B cell (primary cell): ENCODE measurements at regions not wholly inside any gene's neighbourhood (a gene's known extent, or its start where the extent isn't known, plus 50 kb on each side); places are given as distances from the start of the nearest gene placed in this dataset.

Source experiments
- ATAC-seq: fragments of 200-7000 bp; cut with Tn5 transposase; one replicate; pipeline ENCODE4 v1.10.0; 2021; ENCODE audit warnings: low read depth, mild to moderate bottlenecking, moderate number of reproducible peaks, moderate library complexity
- CTCF ChIA-PET: fragments of 350-600 bp; sonication (Branson Sonifier 250); formaldehyde crosslinking; loops from one replicate; lab custom pipeline; 2021; ENCODE audit warnings: antibody characterized with exemption, inconsistent platforms; lab: Charles Lee
- POLR2A ChIA-PET: fragments of 350-600 bp; sonication (Branson Sonifier 250); formaldehyde crosslinking; loops from one replicate; lab custom pipeline; 2021; ENCODE audit warnings: antibody characterized with exemption; lab: Charles Lee
- DNase-seq: peaks from one replicate; pipeline ENCODE4 v3.0.0; 2013
- H2AFZ ChIP-seq: 2 replicates; pipeline ENCODE4 v1.6.1; 2012; ENCODE audit warnings: mild to moderate bottlenecking, low read depth, low read length; ENCODE audit not compliant: insufficient read depth, poor library complexity, severe bottlenecking
- H3K27ac ChIP-seq, 2 donors: 1 replicate in 1 of 2; 2 replicates in 1 of 2; pipeline ENCODE4 v1.5.1; 2012 to 2013; ENCODE audit warnings: low read length in 2 of 2, mild to moderate bottlenecking in 2 of 2, moderate library complexity in 1 of 2
- H3K27me3 ChIP-seq, 4 experiments: fragments of 200-600 bp in 1 of 4; sonication (generic) in 1 of 4; replicated peaks in 1 of 4; 1 replicate in 2 of 4; 2 replicates in 2 of 4; pipeline versions ENCODE4 v1.6.1 to v1.7.0; 2013 to 2016; ENCODE audit warnings: low read length in 3 of 4, mild to moderate bottlenecking in 2 of 4, mixed read lengths in 1 of 4, moderate library complexity in 1 of 4; ENCODE audit not compliant: insufficient read depth in 4 of 4, control insufficient read depth in 3 of 4; ENCODE audit errors: control extremely low read depth in 1 of 4
- H3K36me3 ChIP-seq, 2 experiments: replicated peaks in 1 of 2; 1 replicate in 1 of 2; 2 replicates in 1 of 2; pipeline versions ENCODE4 v1.6.1 to v1.7.1; 2013; ENCODE audit warnings: low read length in 1 of 2; ENCODE audit not compliant: insufficient read depth in 2 of 2, control insufficient read depth in 1 of 2; ENCODE audit errors: control extremely low read depth in 1 of 2, extremely low read depth in 1 of 2
- H3K4me1 ChIP-seq, 2 donors: fragments of 200-600 bp in 1 of 2; sonication (generic) in 1 of 2; 1 replicate in 1 of 2; 2 replicates in 1 of 2; pipeline versions ENCODE4 v1.5.1 to v1.6.1; 2013 to 2017; ENCODE audit warnings: low read length in 2 of 2; ENCODE audit not compliant: control insufficient read depth in 2 of 2, insufficient read depth in 2 of 2
- H3K4me2 ChIP-seq: replicated peaks from 2 replicates; pipeline ENCODE3; 2012; ENCODE audit warnings: mild to moderate bottlenecking, low read depth, low read length; ENCODE audit not compliant: poor library complexity, severe bottlenecking
- H3K4me3 ChIP-seq, 5 experiments: fragments of 200-600 bp in 1 of 5; sonication (generic) in 1 of 5; 1 replicate in 3 of 5; 2 replicates in 2 of 5; pipeline versions ENCODE4 v1.5.1 to v1.7.0; 2011 to 2016; ENCODE audit warnings: low read length in 4 of 5, mild to moderate bottlenecking in 4 of 5, low read depth in 2 of 5, control low read depth in 1 of 5, moderate library complexity in 1 of 5; ENCODE audit not compliant: insufficient read depth in 1 of 5; ENCODE audit errors: control extremely low read depth in 1 of 5, extremely low read depth in 1 of 5
- H3K79me2 ChIP-seq: fragments of 200-600 bp; sonication (generic); one replicate; pipeline ENCODE4 v1.6.0; 2016; ENCODE audit warnings: low read length; ENCODE audit not compliant: control insufficient read depth, insufficient read depth
- H3K9ac ChIP-seq: fragments of 200-600 bp; sonication (generic); 2 replicates; pipeline ENCODE4 v1.6.1; 2017; ENCODE audit warnings: mild to moderate bottlenecking, low read length, moderate library complexity
- H3K9me3 ChIP-seq, 3 donors: one replicate each; pipeline versions ENCODE4 v1.6.1 to v1.7.1; 2013; ENCODE audit warnings: low read length in 2 of 3; ENCODE audit not compliant: control insufficient read depth in 2 of 3, insufficient read depth in 1 of 3; ENCODE audit errors: control extremely low read depth in 1 of 3
- H4K20me1 ChIP-seq: 2 replicates; pipeline ENCODE4 v1.6.0; 2012; ENCODE audit warnings: mild to moderate bottlenecking, low read length; ENCODE audit not compliant: insufficient read depth, control insufficient read depth, poor library complexity, severe bottlenecking
- H3K27ac Mint-ChIP-seq: one replicate; pipeline ENCODE4 v1.8.0; 2021; ENCODE audit warnings: mixed read lengths
- H3K27me3 Mint-ChIP-seq: one replicate; pipeline ENCODE4 v1.8.0; 2021; ENCODE audit warnings: mixed read lengths
- H3K4me1 Mint-ChIP-seq: one replicate; pipeline ENCODE4 v1.8.0; 2021; ENCODE audit warnings: mixed read lengths
- H3K4me3 Mint-ChIP-seq: one replicate; pipeline ENCODE4 v1.8.0; 2021; ENCODE audit warnings: mixed read lengths
- H3K9me3 Mint-ChIP-seq: one replicate; pipeline ENCODE4 v1.8.0; 2022; ENCODE audit warnings: mixed read lengths; ENCODE audit not compliant: insufficient read depth
- CTCF ChIP-seq: fragments of 200-600 bp; IDR thresholded peaks from one replicate; pipeline ENCODE4 v1.8.0; 2022; ENCODE audit warnings: antibody characterized with exemption, mild to moderate bottlenecking
- EZH2 ChIP-seq: IDR thresholded peaks from 2 replicates; pipeline ENCODE4 v1.6.1; 2012; ENCODE audit warnings: borderline replicate concordance, low read depth, mild to moderate bottlenecking, moderate library complexity, low read length; ENCODE audit not compliant: insufficient read depth, poor library complexity, severe bottlenecking
- WGBS: methylation state at CpG from one replicate; pipeline ENCODE4 v1.1.5; 2013; ENCODE audit warnings: missing lambda C conversion rate; ENCODE audit not compliant: insufficient coverage; 5-methylcytosine and 5-hydroxymethylcytosine counted together
- intact Hi-C: fragments of 100-400 bp; cut with micrococcal nuclease; formaldehyde crosslinking; loops from one replicate; pipeline ENCODE4 v1.10.0; 2022

GRCh38 chr5:178063277-178063676 lies 50.1 kb upstream of the N4BP3 start:
- peaks cover 12% of the 10 kb centered on the region for H3K27me3 Mint-ChIP-seq
- ATAC-seq (no peak), DNase-seq (no peak)
- H3K27ac ChIP-seq: no peak overlapping the region
- H3K36me3 ChIP-seq: no peaks in the 10 kb centered on the region
- H3K9ac ChIP-seq: no peak overlapping the region
- ChIA-PET CTCF (no interaction called here), POLR2A (no interaction called here)
- no peaks in the 10 kb centered on the region for H3K79me2 ChIP-seq
- H3K9me3 Mint-ChIP-seq: no peaks in the 10 kb centered on the region
- H3K9me3 ChIP-seq: no peaks in the 10 kb centered on the region
- intact Hi-C loops: loop anchor here (10.0 kb wide), 2 partner anchors 78 to 168 kb away; no protein-coding TSS in a partner anchor
- no CpG with 5 or more reads among the region's 3 CpGs for WGBS
- no peak for TF ChIP-seq CTCF
- no peak for TF ChIP-seq EZH2
- no peak overlapping the region for H2AFZ ChIP-seq
- peaks cover 12% of the 10 kb centered on the region in 2 donors for H3K4me1 ChIP-seq
- no peaks in the 10 kb centered on the region for H4K20me1 ChIP-seq
- no peak overlapping the region for H3K27ac Mint-ChIP-seq
- no peak overlapping the region for H3K4me2 ChIP-seq
- H3K4me3 Mint-ChIP-seq: no peak overlapping the region
- H3K27me3 ChIP-seq: no peaks in the 10 kb centered on the region
- peaks cover 15% of the 10 kb centered on the region for H3K4me1 Mint-ChIP-seq
- H3K4me3 ChIP-seq: no peak overlapping the region

- peaks cover 5 to 6% of the 10 kb centered on the region in 2 donors for H3K4me1 ChIP-seq
- Mint-ChIP-seq H3K27me3 (no peaks in the 10 kb centered on the region), H3K4me1 (peaks cover 4% of the 10 kb centered on the region), H3K4me3 (no peak overlapping the region), H3K27ac (no peak overlapping the region), H3K9me3 (no peaks in the 10 kb centered on the region)
- no peak overlapping the region for H3K4me3 ChIP-seq
- POLR2A ChIA-PET: no interaction called here
- H3K36me3 ChIP-seq: no peaks in the 10 kb centered on the region
- H3K79me2 ChIP-seq: no peaks in the 10 kb centered on the region
- no peaks in the 10 kb centered on the region for H4K20me1 ChIP-seq
- H2AFZ ChIP-seq: no peak overlapping the region
- H3K9me3 ChIP-seq: peaks cover 0 to 3% (median 0%) of the 10 kb centered on the region in 3 donors
- no peaks in the 10 kb centered on the region for H3K27me3 ChIP-seq
- WGBS: 97% methylated on average over 5 of the region's 7 CpGs
- no peak overlapping the region for H3K9ac ChIP-seq
- no peak overlapping the region for H3K27ac ChIP-seq
- ATAC-seq (no peak), DNase-seq (no peak)
- intact Hi-C loops: no loop called here
- no peak overlapping the region for H3K4me2 ChIP-seq
- no peak for TF ChIP-seq CTCF
- TF ChIP-seq EZH2: no peak
- CTCF ChIA-PET: interaction anchor here (1.6 kb wide), 1 partner anchor 18 kb away, joined by 3 read pairs; no protein-coding TSS in a partner anchor
These were observed 54.9 kb upstream of the N4BP3 start for GRCh38 chr5:178058321-178059012.
